Pons (tissue), 1 donor: ENCODE measurements at regions not wholly inside any gene's neighbourhood (a gene's known extent, or its start where the extent isn't known, plus 50 kb on each side); places are given as distances from the start of the nearest gene placed in this dataset.

Experiments used
- DNase-seq: peaks from one replicate; pipeline ENCODE4 v3.0.0-alpha.2; 2016; ENCODE audit warnings: low spot score

DNA sequence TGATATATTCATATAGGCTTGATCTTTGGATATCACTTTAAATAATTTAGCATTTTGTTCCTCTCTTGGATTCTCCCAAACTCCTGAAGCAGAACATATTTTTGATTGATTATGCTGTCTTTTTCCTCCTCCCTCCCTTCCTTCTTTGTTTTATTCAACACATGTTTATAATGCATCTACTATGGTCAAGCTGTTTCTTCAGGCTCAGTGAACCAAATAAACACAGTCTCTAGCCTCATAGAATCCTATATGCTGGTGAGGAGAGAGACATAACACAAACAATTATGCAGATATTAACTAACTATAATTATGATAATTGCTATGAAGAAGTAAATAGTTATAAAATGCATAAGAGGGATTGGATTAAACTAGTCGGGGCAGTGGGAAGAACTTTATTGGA is 1023.6 kb upstream of the RAG2 start:
- no peak for DNase-seq

DNA sequence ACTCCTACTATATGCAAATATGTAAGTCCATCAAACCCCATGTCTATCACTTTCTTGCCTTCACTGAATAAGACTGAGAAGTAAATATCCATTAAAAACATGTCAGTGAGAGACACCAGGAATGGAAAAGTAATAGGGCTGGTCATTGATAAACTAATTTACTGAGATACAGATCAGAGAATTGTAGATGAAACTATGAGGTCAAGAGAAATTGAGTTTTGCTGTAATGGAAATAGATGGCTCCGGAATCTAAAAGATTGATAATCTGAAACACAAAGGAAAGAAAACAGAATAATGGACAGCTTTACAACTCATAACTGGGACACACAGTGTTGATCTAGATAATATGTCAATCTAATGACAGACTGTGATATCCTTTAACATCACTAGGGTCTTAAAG is 1018.3 kb upstream of the RAG2 start:
- DNase-seq: no peak

DNA sequence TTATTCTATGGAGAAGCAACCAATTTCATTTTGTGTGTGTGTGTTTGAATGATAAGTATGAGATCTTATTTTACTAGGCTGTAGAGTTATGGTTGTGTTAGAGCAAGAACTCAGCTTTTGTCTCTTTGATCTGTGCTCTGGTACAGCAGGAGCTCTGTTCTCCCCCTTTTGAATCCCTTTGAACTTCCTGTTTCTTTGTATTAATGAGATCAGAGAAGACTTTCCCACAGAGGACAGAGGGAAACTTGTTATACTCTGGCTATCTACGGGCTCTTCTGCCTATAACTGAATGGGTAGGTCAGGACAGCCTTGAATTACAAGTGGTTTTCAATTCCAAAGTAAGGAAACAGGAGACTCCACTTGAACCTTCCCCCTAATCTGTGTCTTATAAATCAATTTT is 1015.0 kb upstream of the RAG2 start:
- no peak for DNase-seq

DNA sequence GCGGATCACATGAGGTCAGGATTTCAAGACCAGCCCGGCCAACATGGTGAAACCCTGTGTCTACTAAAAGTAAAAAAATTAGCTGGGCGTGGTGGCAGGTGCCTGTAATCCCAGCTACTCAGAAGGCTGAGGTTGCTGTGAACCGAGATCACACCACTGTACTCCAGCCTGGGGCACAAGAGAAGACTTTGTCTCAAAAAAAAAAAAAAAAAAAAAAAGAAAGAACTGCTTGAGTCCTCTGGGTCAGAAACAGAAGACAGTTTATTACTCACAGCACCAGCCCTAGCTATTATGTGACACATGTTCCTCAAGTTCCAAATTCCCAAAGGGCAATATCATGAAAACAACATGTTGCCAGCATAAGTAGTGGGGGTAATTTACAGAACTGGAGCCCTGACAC is 1014.1 kb upstream of the RAG2 start:
- DNase-seq: no peak

DNA sequence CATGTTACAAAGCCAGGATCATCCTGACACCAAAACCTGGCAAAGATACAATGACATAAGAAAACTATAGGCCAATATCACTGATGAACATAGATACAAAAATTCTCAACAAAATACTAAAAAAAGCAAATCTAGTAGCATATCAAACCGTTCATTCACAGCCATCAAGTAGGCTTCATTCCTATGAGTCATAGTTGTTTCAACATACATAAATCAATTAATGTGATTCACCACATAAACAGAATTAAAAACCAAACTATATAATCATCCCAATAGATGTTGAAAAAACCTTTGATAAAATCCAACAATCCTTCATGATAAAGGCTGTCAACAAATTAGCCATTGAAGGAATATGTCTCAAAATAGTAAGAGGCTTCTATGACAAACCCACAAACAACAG is 1007.2 kb upstream of the RAG2 start:
- no peak for DNase-seq

DNA sequence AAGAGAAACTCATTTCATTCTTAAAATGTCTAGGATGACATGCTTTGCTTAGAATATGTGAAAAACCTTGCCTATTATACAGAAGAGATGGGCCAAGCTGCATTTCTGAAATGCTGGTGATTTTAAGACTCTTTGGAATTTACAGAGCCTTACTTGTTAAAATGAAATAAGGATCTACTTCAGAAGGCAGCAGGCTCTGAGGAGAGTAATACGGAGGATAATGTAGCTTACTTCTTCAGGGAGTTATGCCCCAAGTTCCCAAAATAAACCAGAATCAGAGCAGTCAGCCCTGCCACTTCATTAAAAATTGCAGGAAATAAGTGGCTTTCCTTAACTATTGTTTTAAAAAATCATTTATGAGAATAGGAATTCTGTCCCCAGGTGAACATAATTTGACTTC is 1000.3 kb upstream of the RAG2 start:
- no peak for DNase-seq

DNA sequence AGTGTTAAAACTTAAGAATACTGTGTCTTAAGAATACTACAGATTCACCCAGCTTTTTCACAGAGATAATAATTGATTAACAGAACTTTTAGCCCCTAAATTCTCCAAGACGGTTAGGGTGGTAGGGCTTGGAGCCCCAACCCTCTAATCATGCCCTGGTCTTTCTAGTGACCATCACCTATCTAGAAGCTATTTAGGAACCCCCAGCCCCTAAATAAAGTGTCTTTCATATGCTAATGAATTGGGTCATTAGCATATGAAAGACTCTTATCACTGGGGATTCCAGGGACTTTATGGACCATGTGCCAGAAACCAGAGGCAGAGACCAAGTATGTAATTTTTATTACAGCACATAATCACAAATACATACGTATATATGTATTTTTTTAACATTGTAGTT is 999.7 kb upstream of the RAG2 start:
- no peak for DNase-seq

DNA sequence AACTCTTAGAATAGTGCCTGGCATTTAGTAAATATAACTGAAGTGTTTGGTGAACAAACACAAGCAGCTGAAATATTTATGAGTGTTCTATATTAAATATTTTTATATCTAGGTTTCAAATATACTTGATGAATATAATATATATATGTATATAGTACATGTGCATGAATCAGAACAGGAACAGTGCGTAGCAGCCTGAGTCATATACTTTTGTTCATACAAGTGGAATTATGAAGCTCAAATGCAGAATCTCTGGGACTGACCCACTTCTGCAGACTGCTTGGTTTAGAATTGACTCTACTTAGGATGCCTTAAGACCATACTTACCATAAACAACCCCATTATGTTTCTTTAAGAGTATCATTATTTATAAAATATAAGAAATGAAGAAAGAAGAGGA is 997.8 kb upstream of the RAG2 start:
- no peak for DNase-seq

DNA sequence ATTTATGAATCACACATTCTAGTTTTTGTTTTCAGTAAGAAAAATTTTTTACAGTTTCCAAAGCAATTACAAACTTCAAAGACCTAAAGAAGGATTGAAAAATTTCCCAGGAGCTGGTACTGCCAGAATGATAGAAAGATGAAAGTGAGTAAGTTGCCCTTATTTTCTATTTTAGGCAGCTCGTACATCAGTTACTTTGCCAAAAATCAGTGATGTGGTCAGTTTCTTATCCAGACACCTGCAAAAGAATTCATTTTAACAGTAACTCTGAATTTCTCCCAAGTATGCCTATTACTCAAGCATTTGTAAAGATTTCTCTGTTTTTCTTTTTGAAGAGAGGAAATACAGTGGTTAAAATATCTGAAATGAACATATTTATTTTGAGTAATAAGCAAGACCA is 976.3 kb upstream of the RAG2 start:
- no peak for DNase-seq

DNA sequence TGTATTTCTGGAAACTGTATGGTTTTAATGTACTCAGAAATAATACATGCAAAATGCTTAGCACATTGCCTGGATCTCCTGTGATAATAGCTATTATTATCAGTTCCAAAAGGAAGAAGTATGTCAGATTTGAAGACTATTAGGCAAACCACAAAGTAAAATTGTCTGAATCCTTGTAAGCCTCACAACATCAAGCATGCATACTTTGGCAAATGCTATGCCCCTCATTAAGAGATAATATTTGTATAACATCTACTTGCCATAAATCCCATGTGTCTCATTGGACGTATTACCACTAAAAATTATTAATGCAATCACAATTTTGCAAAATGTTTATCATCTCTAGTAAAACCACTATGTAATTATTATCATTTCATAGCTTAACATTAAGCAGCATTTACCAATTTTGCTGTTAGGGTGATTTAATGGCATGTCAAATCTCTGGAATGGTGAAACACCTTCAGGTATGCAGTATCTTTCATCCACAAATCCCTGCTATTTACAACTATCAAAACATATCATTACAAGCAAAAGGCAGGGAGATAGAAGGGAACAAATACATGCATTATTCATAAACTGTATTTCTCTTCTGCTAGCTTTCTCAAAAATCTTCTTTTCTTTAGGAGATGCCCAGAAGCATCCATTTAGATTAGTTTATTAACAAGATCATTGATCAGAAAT is 974.6 kb upstream of the RAG2 start:
- DNase-seq: no peak

DNA sequence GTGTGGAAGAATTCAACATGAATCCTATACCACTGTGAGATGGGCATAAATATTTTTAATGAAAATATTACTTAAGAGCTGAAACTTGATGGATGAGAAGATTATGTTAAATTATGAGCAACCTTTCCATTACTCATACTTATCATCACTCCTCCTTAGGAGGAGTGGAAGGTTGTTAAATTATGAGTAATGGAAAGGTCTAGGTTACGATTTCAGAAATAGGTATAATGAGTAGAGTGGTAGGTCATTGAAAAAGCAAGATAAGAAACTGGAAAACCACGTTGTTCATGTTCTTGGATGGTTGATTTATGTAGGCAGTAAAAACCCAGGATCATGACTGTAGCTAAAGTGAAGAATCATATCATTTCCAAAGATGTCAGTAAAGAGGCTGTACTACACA is 973.2 kb upstream of the RAG2 start:
- DNase-seq: no peak

DNA sequence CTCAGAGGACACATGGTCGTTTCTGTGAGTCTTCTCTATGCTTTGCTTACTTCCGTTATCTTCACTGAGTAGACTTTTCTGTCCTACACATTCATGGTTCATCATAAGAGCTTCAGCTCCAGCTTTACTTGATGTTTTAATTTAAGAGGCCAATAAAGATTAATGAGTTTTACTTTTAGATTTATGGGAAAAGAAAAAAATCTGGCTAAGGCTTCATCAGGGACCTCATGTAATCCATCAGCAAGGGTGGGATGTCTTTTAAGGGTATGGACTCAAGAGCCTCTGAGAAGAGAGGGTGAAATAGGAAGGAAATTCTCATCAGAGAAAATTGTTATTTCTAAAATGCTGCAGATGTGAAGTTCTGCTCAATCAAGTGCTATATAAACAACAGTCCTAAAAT is 963.0 kb upstream of the RAG2 start:
- no peak for DNase-seq

DNA sequence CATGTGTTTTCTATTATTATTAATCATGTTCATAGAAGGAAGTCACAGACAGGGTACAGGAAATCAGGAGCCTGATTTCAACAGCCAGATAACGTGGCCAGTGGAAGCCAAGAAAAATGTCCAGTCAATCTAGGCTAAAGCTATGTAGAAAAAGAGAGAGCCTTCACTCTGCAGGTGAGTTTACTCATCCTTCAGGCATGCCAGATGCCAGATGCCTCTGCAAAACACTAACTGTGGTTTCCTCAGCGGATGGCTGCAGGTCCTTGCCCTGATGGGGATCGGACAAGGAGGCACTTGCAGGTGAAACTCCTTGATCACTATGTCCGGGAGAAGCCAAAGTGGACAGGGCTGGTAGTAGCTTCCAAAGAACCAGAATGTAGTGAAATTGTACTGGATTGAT is 962.3 kb upstream of the RAG2 start:
- no peak for DNase-seq

DNA sequence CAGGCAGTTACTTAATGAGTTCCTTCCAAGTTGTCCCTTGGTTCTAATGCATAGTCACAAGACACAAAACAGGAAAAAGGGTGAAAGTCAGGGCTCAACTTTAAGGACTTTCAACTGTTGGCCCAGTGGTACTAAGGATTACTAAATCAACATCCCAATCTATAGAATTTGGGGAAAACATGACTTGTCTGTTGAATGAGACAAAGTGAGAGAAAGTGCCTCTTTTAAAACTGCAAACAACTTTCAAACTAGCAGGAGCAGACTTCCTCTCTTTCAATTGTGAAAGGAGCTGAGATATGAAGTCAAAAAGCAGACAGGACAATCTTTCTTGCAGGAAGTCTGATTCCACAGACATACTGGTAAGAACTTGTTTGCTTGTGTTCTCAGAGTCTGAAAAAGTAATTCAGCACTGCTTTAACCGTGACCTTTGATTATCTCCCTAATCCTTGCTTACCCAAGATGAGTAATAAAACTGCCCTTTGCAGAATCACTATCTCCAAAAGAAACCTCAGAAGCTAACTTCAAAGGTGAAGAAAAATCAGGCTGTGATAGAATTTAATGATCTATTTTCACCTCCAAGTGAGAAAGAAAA is 960.7 kb upstream of the RAG2 start:
- DNase-seq: no peak

DNA sequence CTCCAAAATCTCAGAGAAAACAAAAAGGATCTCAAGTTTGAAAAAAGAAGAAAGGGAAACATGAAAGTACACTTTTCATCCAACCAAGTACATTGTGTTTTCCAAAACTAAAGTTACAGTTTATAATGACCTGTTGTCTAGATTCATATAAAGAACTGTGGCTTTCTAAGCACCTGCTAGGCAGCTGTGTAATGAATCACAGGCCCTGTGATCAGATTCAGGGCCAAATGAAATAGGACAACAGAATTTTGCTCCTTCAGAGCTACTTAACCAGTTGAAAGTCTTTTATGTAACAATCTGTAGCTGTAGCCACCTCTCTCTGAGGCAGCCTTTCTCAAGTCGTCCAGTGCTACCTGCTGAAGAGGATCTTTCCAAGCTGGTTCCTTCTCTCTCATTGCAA is 960.0 kb upstream of the RAG2 start:
- no peak for DNase-seq

DNA sequence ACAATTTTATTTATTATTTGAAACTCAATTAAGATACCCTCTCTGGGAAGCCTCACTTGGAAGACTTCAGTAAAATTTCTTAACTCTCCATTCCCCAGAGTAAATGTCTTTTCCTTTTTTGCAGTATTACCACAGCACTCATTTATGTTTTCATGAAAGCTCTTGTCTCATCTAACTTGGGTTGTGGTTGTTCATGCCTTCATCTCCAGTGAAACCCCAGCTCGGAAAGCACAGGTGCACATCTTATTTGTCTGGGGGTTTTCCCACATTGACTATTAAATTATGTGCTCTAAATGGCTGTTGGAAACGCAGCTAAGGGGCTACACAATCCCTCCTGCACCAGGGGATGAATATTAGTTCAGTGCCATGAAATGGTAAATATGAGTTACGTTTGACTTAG is 954.2 kb upstream of the RAG2 start:
- no peak for DNase-seq

DNA sequence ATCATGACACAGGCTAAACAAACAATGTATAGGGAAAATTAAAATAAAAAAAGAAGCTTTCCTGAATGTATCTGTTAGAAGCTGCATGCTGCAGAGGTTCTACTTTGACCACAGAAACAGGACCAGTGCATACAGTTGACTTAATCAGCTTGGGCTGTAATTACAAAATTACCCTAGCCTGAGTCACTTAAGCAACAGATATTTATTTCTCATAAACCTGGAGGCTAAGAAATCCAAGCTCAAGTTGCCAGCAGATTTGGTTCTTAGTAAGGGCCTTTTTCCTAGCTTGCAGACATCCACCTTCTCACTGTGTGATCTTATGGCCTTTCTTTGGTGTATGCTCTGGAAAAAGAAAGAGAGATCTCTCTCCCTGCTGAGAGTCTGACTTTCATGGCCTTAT is 946.5 kb upstream of the RAG2 start:
- no peak for DNase-seq

DNA sequence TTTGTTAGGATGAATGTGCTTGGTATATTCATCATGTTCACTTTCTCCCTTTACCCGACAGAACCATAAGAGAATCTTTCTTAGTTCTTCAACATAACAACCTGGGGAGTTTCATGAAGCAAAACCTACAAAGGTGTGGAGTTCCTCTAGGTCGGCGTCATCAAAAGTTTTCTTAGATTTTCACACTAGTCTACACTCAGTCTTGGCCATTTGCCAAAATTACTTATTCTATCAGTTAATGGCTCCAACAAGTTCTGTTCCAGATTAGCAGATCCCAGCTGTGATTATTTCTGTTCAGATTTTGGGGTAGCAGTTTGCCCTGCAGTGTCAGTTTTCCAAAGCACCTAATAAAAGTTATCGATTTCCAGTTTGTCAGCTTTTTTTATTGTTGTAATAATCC is 935.8 kb upstream of the RAG2 start:
- no peak for DNase-seq

DNA sequence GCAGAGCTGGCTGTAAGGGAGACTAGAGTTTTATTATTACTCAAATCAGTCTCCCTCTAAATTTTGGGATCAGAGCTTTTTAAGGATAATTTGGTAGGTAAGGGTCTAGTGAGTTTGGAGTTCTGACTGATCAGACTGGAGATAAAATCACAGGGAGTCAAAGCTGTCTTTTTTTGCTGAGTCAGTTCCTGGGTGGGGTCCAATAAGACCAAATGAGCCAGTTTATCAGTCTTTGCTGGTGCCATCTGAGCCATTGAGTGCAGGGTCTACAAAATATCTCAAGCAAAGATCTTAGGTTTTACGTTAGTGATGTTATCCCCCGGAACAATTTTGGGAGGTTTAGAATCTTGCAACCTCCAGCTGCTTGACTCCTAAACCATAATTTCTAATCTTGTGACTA is 935.1 kb upstream of the RAG2 start:
- no peak for DNase-seq

DNA sequence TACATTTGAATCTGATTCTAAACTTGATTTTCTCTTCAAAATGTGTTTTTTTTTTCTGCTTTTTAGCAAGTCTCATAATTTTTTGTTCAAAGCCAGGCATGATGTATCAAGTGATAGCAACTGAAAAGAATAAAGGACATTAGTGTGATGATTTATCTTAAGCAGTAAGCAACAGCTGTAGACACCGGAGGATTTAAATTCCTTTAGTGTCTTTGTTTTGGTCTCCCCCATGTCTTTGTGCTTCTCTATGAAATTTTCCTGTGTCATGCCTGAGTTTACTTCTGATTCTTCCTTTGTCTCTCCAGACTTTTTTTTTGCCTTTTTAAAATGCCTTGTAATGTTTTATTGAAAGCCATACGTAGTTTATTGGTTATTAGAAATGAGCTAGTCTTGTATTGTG is 934.2 kb upstream of the RAG2 start:
- no peak for DNase-seq

DNA sequence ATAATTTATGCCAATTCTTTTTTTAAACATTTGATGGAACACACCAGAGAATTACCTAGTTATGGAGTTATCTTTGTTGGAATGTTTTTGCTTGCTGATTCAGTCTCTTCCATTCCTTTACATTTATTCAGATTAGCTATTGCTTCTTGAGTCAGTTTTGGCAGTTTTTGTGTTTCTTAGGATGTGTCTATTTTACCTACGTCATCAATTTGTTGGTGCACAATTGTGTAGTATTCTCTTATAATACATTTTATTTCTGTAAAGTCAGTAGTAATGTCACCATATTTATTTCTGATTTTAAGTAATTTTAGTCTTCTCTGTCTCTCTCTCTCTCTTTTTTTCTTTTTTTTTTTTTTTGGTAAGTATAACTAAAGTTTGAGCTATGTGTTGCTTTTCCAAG is 929.5 kb upstream of the RAG2 start:
- no peak for DNase-seq

DNA sequence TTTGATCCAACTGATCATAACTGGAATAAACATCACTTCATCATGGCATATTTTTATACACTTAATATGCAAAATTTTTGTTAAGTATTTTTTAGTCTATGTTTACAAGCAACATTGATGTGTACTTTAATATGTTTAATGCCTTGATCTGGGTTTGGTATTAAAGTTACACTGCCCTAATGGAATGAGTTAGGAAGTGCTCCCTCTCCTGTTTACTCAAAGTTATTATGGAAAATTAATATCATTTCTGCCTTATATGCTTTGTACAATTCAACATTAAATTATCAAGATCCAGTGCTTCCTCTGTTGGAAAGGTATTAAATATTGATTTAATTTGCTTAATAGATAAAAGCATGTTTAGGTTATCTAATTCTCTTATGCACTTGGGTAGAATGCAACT is 927.3 kb upstream of the RAG2 start:
- no peak for DNase-seq

DNA sequence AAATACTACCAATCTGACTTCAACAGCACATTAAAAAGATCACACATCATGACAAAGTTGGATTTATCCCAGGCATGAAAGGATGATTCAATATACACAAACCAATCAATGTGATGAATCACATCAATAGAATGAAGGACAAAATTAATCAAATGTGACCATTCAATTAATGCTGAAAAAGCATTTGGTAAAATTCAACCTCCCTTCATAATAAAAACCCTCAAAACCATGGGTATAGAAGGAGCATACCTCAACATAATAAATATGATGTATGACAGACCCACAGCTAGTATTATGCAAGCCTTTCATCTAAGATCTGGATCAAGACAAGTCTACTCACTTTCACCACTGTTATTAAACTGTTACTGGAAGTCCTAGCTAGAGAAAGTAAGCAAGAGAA is 921.7 kb upstream of the RAG2 start:
- no peak for DNase-seq

DNA sequence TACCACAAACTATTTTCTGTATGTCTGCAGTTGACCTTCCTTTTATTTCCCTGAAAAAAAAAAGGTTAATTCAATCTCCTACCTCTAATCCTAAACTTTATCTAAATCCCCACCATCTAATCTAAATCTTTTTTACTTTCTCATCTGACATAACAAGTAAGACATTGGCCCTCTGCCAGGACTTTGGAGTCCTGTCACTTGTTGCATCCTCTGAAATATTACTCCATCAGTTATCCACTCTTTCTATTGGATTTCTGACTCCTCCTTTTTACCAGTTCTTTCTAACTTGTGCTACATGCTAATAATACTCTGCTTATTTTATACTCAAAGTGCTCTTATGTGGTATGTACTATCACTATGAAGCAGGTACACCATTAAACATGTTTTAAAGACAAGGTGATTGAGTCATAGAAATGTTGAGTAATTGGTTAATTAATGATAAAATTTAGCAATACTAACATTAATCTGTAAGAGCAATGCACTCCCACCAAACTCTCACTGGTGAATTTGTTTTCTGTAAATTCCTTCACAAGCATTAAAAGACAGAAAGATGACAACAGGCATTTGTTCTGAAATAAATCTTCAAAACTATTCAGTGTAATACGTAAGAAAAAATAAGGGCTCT is 914.2 kb upstream of the RAG2 start:
- no peak for DNase-seq
